SK-N-SH (cell line): ENCODE measurements at regions not wholly inside any gene's neighbourhood (a gene's known extent, or its start where the extent isn't known, plus 50 kb on each side); places are given as distances from the start of the nearest gene placed in this dataset.

Experiments
- CTCF ChIP-seq: fragments of 200-600 bp; sonication (generic); IDR thresholded peaks from 2 replicates; pipeline ENCODE4 v1.6.1; 2017; ENCODE audit warnings: antibody characterized with exemption, mild to moderate bottlenecking, moderate library complexity
- EP300 ChIP-seq, 2 experiments: IDR thresholded peaks; 2 replicates each; pipeline versions ENCODE4 v1.4.0 to v1.6.1; 2012; ENCODE audit warnings: borderline replicate concordance in 1 of 2, low read depth in 1 of 2, low read length in 1 of 2

GRCh38 chr16:65372171-65372570 lies 250.3 kb upstream of the CDH11 start:
- TF ChIP-seq EP300 (IDR thresholded peaks at IDR 0.05; ENCODE audit: borderline replicate concordance in 1 of 2, low read depth in 1 of 2, low read length in 1 of 2) (no peak), CTCF (no peak)
